GM12878 (cell line): ENCODE measurements at regions not wholly inside any gene's neighbourhood (a gene's known extent, or its start where the extent isn't known, plus 50 kb on each side); places are given as distances from the start of the nearest gene placed in this dataset.

Source experiments
- ATAC-seq: fragments of 200-7000 bp; cut with Tn5 transposase; 3 replicates; pipeline ENCODE4 v1.9.1; 2020; ENCODE audit warnings: mild to moderate bottlenecking, moderate library complexity
- BruUV-seq: library from RNA; stranded (reverse); fragments of 400-500 nt; replicated peaks from 2 replicates; lab custom pipeline; 2021; lab: Mats Ljungman, UMichigan
- CTCF ChIA-PET: fragments of 300-600 bp; sonication (Branson Sonifier 250); formaldehyde crosslinking; extraction: SDS; loops from one replicate; lab custom pipeline; 2021; ENCODE audit warnings: inconsistent platforms; lab: Yijun Ruan, JAX
- POLR2A ChIA-PET: fragments of 350-600 bp; formaldehyde crosslinking; extraction: SDS; loops from one replicate; lab custom pipeline; 2021; ENCODE audit warnings: inconsistent platforms; lab: Charles Lee
- RAD21 ChIA-PET: fragments of 300-600 bp; sonication (Branson Sonifier 250); formaldehyde crosslinking; loops from one replicate; lab custom pipeline; 2023; ENCODE audit warnings: antibody characterized with exemption; ENCODE audit not compliant: unreplicated experiment; lab: Charles Lee
- SMC1A ChIA-PET: fragments of 300-600 bp; sonication (Branson Sonifier 250); formaldehyde crosslinking; loops from one replicate; lab custom pipeline; 2023; ENCODE audit not compliant: unreplicated experiment, uncharacterized antibody; lab: Charles Lee
- DNase-seq: peaks from one replicate; pipeline ENCODE4 v3.0.0-alpha.2; 2011; ENCODE audit warnings: low read depth, low spot score
- FAIRE-seq: peaks from 3 replicates; lab custom pipeline; 2011; peaks lifted over from hg19 to GRCh38; lab: Jason Lieb, UNC
- H2AFZ ChIP-seq: 2 replicates; pipeline ENCODE4 v1.6.0; 2011; ENCODE audit warnings: low read depth, low read length, control low read depth; ENCODE audit not compliant: control insufficient read depth
- H3K27ac ChIP-seq: 2 replicates; pipeline ENCODE4 v1.5.1; 2011; ENCODE audit warnings: control low read depth; ENCODE audit not compliant: control insufficient read depth, insufficient read depth
- H3K27me3 ChIP-seq, 2 experiments: replicated peaks in 1 of 2; 2 replicates each; pipeline versions ENCODE4 v1.6.0 to v1.6.1; 2011; ENCODE audit warnings: low read length in 1 of 2; ENCODE audit not compliant: control insufficient read depth in 2 of 2, insufficient read depth in 2 of 2
- H3K36me3 ChIP-seq, 2 experiments: 2 replicates each; pipeline ENCODE4 v1.5.1; 2011; ENCODE audit warnings: low read length in 1 of 2; ENCODE audit not compliant: control insufficient read depth in 2 of 2, insufficient read depth in 2 of 2
- H3K4me1 ChIP-seq: 2 replicates; pipeline ENCODE4 v1.6.1; 2011; ENCODE audit warnings: mild to moderate bottlenecking, low read length, moderate library complexity, mixed read lengths; ENCODE audit not compliant: control insufficient read depth, insufficient read depth
- H3K4me2 ChIP-seq: 2 replicates; pipeline ENCODE4 v1.6.0; 2011; ENCODE audit warnings: control low read depth; ENCODE audit not compliant: control insufficient read depth, insufficient read depth
- H3K4me3 ChIP-seq: fragments of 200-600 bp; sonication (generic); 2 replicates; pipeline ENCODE4 v1.5.1; 2016
- H3K79me2 ChIP-seq: 2 replicates; pipeline ENCODE4 v1.6.0; 2011; ENCODE audit warnings: low read length; ENCODE audit not compliant: control insufficient read depth, insufficient read depth
- H3K9ac ChIP-seq: 2 replicates; pipeline ENCODE4 v1.8.0; 2011; ENCODE audit warnings: low read length, control low read depth, mixed read lengths; ENCODE audit not compliant: control insufficient read depth, insufficient read depth
- H3K9me3 ChIP-seq: replicated peaks from 3 replicates; pipeline ENCODE4 v1.5.1; 2011; ENCODE audit warnings: mild to moderate bottlenecking, low read length; ENCODE audit not compliant: control insufficient read depth, insufficient read depth
- H4K20me1 ChIP-seq: 2 replicates; pipeline ENCODE4 v1.6.0; 2011; ENCODE audit not compliant: control insufficient read depth, insufficient read depth
- CBFB ChIP-seq: IDR thresholded peaks from 2 replicates; pipeline ENCODE4 v1.6.1; 2016; ENCODE audit warnings: antibody characterized with exemption, low read depth
- CREB1 ChIP-seq: IDR thresholded peaks from 2 replicates; pipeline ENCODE4 v1.6.1; 2012; ENCODE audit warnings: low read depth, mild to moderate bottlenecking, inconsistent platforms
- E2F4 ChIP-seq: IDR thresholded peaks from 2 replicates; pipeline ENCODE4 v1.6.1; 2012; ENCODE audit warnings: low read depth, low read length, improper control_type of control experiment
- FOS ChIP-seq: IDR thresholded peaks from 3 replicates; pipeline ENCODE4 v1.6.1; 2011; ENCODE audit warnings: borderline replicate concordance; ENCODE audit not compliant: insufficient read length; ENCODE audit errors: extremely low read depth
- IKZF1 ChIP-seq: fragments of 450-650 bp; conservative IDR thresholded peaks from 2 replicates; pipeline ENCODE4 v1.6.1; 2017; ENCODE audit warnings: antibody characterized with exemption, mild to moderate bottlenecking
- NFIC ChIP-seq: IDR thresholded peaks from 2 replicates; pipeline ENCODE4 v1.6.1; 2012; ENCODE audit warnings: low read depth, mild to moderate bottlenecking, inconsistent platforms, low read length, moderate library complexity
- NRF1 ChIP-seq: conservative IDR thresholded peaks from 2 replicates; pipeline ENCODE4 v1.6.1; 2011; ENCODE audit warnings: mild to moderate bottlenecking, low read depth, low read length, improper control_type of control experiment
- PML ChIP-seq: IDR thresholded peaks from 2 replicates; pipeline ENCODE4 v1.6.1; 2012; ENCODE audit warnings: low read length, inconsistent platforms
- POLR2A ChIP-seq: IDR thresholded peaks from 2 replicates; pipeline ENCODE4 v1.6.1; 2011; ENCODE audit warnings: low read depth, mild to moderate bottlenecking, low read length
- SMC3 ChIP-seq: IDR thresholded peaks from 2 replicates; pipeline ENCODE4 v1.6.1; 2011; ENCODE audit warnings: low read length, improper control_type of control experiment, borderline replicate concordance
- SPI1 ChIP-seq: IDR thresholded peaks from 2 replicates; pipeline ENCODE4 v1.6.1; 2011; ENCODE audit warnings: low read depth, mild to moderate bottlenecking, low read length, moderate library complexity, borderline replicate concordance; ENCODE audit not compliant: insufficient read depth
- TCF3 ChIP-seq: IDR thresholded peaks from 2 replicates; pipeline ENCODE4 v1.6.1; 2012; ENCODE audit warnings: low read depth, mild to moderate bottlenecking, low read length, borderline replicate concordance; ENCODE audit not compliant: insufficient read depth
- ZNF274 ChIP-seq: IDR thresholded peaks from one replicate; pipeline ENCODE4 v1.8.0; 2011; ENCODE audit not compliant: insufficient read length, insufficient read depth
- ZNF592 ChIP-seq: fragments of 450-650 bp; IDR thresholded peaks from 2 replicates; pipeline ENCODE4 v1.6.1; 2017; ENCODE audit warnings: mild to moderate bottlenecking, moderate library complexity
- WGBS: methylation state at CpG from one replicate; pipeline ENCODE4 v1.1.6; 2016; ENCODE audit warnings: low lambda C conversion rate; ENCODE audit not compliant: insufficient replicate concordance, insufficient coverage; ENCODE audit errors: missing lambda C conversion rate; 5-methylcytosine and 5-hydroxymethylcytosine counted together
- in situ Hi-C: fragments of 300-500 bp; cut with MboI; formaldehyde crosslinking; loops from 9 replicates; pipeline ENCODE4 v1.14.3; 2018; ENCODE audit warnings: mixed read lengths
- intact Hi-C: fragments of 100-400 bp; cut with micrococcal nuclease; formaldehyde crosslinking; loops from one replicate; pipeline ENCODE4 v1.14.2; 2022; ENCODE audit not compliant: unreplicated experiment

GRCh38 chr13:106010836-106011235 lies 524.6 kb downstream of the EFNB2 start:
- ChIA-PET SMC1A (interaction anchor here (1.8 kb wide), 1 partner anchor 14 kb away, joined by 5 read pairs; no protein-coding TSS in a partner anchor), CTCF (no interaction called here), RAD21 (no interaction called here), POLR2A (no interaction called here)
- DNase-seq (no peak), FAIRE-seq (no peak), ATAC-seq (no peak)
- WGBS = 14% methylated on average over 3 of the region's 3 CpGs
- Histone ChIP-seq H3K4me2 (no peak overlapping the region), H3K4me3 (no peak overlapping the region), H3K27me3 (no peaks in the 10 kb centered on the region), H3K4me1 (no peaks in the 10 kb centered on the region), H3K9ac (no peak overlapping the region), H4K20me1 (no peaks in the 10 kb centered on the region), H3K79me2 (no peaks in the 10 kb centered on the region), H3K27ac (no peak overlapping the region), H3K9me3 (no peaks in the 10 kb centered on the region), H3K36me3 (no peaks in the 10 kb centered on the region), H2AFZ (no peak overlapping the region)
- intact Hi-C loops = no loop called here
- no TSS peak for BruUV-seq
- in situ Hi-C loops = no loop called here
- TF ChIP-seq ZNF274 = no peak
- TF ChIP-seq SPI1 = no peak
- no peak for TF ChIP-seq E2F4
- TF ChIP-seq TCF3 = no peak

- SMC1A ChIA-PET = interaction anchor here (0.8 kb wide), 1 partner anchor 15 kb away, joined by 3 read pairs; no protein-coding TSS in a partner anchor
- in situ Hi-C loops = no loop called here
- DNase-seq (no peak), FAIRE-seq (no peak), ATAC-seq (no peak)
- Histone ChIP-seq H2AFZ (no peak overlapping the region), H3K36me3 (no peaks in the 10 kb centered on the region), H4K20me1 (no peaks in the 10 kb centered on the region), H3K27ac (no peak overlapping the region), H3K4me1 (no peaks in the 10 kb centered on the region), H3K4me2 (no peak overlapping the region), H3K79me2 (no peaks in the 10 kb centered on the region), H3K27me3 (no peaks in the 10 kb centered on the region), H3K4me3 (no peak overlapping the region), H3K9ac (no peak overlapping the region), H3K9me3 (no peaks in the 10 kb centered on the region)
- intact Hi-C loops = no loop called here
- RAD21 ChIA-PET = no interaction called here
- CTCF ChIA-PET = no interaction called here
- POLR2A ChIA-PET = no interaction called here
- BruUV-seq = no TSS peak
- no peak for TF ChIP-seq CBFB
- TF ChIP-seq CREB1 = no peak
- TF ChIP-seq IKZF1 = no peak
- TF ChIP-seq POLR2A = no peak
- no peak for TF ChIP-seq SMC3
- no peak for TF ChIP-seq NFIC
- TF ChIP-seq ZNF592 = no peak
- TF ChIP-seq FOS = no peak
- no peak for TF ChIP-seq NRF1
- no peak for TF ChIP-seq PML
Measured at GRCh38 chr13:106008540-106008939, 526.9 kb downstream of the EFNB2 start.
